ENCODE measurements at regions not wholly inside any gene's neighbourhood (a gene's known extent, or its start where the extent isn't known, plus 50 kb on each side); places are given as distances from the start of the nearest gene placed in this dataset.
"Not testable (repeated sequence)": the region's sequence is repeated elsewhere in the genome, so short reads cannot be mapped to it uniquely, and the experiment has no call there.

DNA sequence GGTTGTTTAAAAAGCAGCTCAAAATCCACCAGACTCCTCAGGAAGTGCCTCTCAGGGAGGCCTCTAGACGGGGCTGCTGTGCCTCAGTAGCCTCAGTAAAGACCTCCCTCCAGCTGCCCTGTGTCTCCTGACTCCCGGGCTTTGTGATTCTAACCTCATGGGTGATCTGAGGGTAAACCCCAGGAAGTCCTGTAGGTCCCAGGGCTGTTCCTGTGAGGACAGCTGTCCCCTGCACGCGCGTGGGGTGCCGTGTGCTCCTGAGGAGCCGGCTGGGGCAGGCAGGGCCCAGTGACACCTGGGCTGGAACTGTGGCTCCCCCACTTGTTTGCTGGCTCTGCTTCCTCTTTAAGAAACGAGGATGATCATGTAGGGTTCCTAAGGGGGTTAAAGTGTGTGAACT lies 359.9 kb downstream of the BCL2L11 start:
- Histone ChIP-seq H3K4me1 (ENCODE audit: low read length) (peaks cover 45% of the 10 kb centered on the region), H3K4me2 (ENCODE audit: low read length) (peak overlapping the region; percentile 52), H3K9ac (ENCODE audit: low read length) (peak overlapping the region; percentile 29; the same call in 1 of the 2 replicates), H3K27ac (ENCODE audit: low read length) (peak overlapping the region; percentile 67)
- TF ChIP-seq, protein P1, sequence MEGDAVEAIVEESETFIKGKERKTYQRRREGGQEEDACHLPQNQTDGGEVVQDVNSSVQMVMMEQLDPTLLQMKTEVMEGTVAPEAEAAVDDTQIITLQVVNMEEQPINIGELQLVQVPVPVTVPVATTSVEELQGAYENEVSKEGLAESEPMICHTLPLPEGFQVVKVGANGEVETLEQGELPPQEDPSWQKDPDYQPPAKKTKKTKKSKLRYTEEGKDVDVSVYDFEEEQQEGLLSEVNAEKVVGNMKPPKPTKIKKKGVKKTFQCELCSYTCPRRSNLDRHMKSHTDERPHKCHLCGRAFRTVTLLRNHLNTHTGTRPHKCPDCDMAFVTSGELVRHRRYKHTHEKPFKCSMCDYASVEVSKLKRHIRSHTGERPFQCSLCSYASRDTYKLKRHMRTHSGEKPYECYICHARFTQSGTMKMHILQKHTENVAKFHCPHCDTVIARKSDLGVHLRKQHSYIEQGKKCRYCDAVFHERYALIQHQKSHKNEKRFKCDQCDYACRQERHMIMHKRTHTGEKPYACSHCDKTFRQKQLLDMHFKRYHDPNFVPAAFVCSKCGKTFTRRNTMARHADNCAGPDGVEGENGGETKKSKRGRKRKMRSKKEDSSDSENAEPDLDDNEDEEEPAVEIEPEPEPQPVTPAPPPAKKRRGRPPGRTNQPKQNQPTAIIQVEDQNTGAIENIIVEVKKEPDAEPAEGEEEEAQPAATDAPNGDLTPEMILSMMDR (IDR thresholded peaks at IDR 0.05; ENCODE audit: low read depth, low read length) = peak; percentile 8; the same call in 1 of the 2 replicates
- not testable (repeated sequence) for H3K79me2 ChIP-seq (ENCODE audit: low read length); H2AFZ ChIP-seq (ENCODE audit: low read depth, low read length); H3K4me3 ChIP-seq (ENCODE audit: low read length); H3K9me3 ChIP-seq (ENCODE audit: insufficient read depth, low read length); H3K36me3 ChIP-seq (replicated peaks; ENCODE audit: low read depth, low read length); H4K20me1 ChIP-seq (ENCODE audit: insufficient read depth, low read length); H3K27me3 ChIP-seq (ENCODE audit: low read depth, low read length)

DNA sequence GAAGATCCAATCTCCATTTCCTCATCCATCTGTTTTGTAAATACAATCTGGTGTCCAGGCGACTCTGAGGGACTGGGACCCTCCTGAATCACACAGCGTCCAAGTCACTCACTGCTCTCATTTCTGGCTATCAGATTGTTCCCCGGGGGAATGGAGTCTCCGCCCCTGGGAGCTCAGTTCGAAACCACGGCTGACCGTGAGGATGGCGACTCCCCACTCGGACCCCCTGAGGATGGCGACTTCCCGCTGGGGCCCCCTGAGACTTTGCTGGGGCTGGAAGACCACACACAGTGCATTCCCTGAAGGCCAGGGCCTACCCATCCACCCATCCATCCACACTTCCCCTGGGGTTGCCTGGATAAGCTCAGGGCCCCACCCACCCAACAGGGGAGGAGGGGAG lies 360.5 kb downstream of the BCL2L11 start:
- not testable (repeated sequence) for H3K9ac ChIP-seq (ENCODE audit: low read length); H2AFZ ChIP-seq (ENCODE audit: low read depth, low read length); H3K4me3 ChIP-seq (ENCODE audit: low read length); H3K9me3 ChIP-seq (ENCODE audit: insufficient read depth, low read length); H4K20me1 ChIP-seq (ENCODE audit: insufficient read depth, low read length); H3K36me3 ChIP-seq (replicated peaks; ENCODE audit: low read depth, low read length); H3K27ac ChIP-seq (ENCODE audit: low read length); H3K79me2 ChIP-seq (ENCODE audit: low read length); H3K27me3 ChIP-seq (ENCODE audit: low read depth, low read length)
- Histone ChIP-seq H3K4me1 (ENCODE audit: low read length) (peaks cover 44% of the 10 kb centered on the region), H3K4me2 (ENCODE audit: low read length) (peak overlapping the region; percentile 22)

DNA sequence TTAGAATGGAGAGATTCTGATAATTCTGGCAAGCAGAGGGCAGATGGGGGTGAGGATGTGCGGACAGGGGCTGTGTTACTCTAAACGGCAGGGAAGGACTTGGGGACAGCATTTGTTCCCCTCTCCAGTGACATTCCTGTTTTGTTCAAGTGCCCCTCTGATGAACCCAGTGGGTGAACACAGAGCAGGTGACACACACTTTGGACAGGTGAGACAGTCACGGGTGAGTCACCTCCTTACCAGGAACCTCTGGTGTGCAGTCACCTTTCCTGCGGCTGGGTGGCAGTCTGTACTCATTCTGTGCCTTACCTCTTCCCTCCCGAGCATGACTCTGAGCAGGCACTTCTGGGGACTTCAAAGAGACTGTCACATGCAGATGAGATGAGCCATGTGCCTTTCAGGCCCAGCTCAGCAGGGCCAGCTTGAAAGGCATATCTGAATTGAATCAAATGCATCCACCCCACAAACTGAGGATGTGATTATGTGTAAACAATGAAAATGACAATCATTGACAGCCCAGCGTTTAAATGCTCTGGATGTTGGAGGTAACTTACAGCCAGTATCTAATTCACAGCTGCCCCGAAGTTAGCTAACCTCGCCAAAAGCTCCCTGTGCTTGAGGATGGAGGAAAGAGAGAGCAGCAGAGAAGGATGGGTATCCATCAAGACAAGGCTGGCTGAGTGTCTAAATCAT lies 362.4 kb downstream of the BCL2L11 start:
- not testable (repeated sequence) for H2AFZ ChIP-seq (ENCODE audit: low read depth, low read length); H4K20me1 ChIP-seq (ENCODE audit: insufficient read depth, low read length); H3K79me2 ChIP-seq (ENCODE audit: low read length)

DNA sequence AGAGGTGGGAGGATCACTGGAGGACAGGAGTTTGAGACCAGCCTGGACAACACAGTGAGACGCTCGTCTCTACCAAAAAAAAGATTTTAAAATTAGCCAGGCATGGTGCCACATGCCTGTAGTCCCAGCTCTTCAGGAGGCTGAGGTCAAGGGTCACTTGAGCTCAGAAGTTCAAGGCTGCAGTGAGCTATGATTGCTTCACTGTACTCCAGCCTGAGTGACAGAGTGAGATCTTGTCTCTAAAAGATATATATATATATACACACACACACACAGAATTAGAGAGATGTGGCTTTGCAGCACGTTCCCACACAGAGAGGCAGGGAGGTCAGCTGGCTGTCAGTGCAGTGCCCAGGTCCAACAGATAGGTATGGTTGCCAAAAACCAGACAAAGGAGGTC lies 363.4 kb downstream of the BCL2L11 start:
- H4K20me1 ChIP-seq (ENCODE audit: insufficient read depth, low read length) = not testable (repeated sequence)

More for the DNA sequence above, 362.4 kb downstream of the BCL2L11 start:
- not testable (repeated sequence) for H3K9ac ChIP-seq (ENCODE audit: low read length); H3K36me3 ChIP-seq (replicated peaks; ENCODE audit: low read depth, low read length); H3K4me2 ChIP-seq (ENCODE audit: low read length); H3K27me3 ChIP-seq (ENCODE audit: low read depth, low read length); H3K4me3 ChIP-seq (ENCODE audit: low read length); H3K9me3 ChIP-seq (ENCODE audit: insufficient read depth, low read length); H3K27ac ChIP-seq (ENCODE audit: low read length)
- peaks cover 40% of the 10 kb centered on the region for H3K4me1 ChIP-seq (ENCODE audit: low read length)

DNA sequence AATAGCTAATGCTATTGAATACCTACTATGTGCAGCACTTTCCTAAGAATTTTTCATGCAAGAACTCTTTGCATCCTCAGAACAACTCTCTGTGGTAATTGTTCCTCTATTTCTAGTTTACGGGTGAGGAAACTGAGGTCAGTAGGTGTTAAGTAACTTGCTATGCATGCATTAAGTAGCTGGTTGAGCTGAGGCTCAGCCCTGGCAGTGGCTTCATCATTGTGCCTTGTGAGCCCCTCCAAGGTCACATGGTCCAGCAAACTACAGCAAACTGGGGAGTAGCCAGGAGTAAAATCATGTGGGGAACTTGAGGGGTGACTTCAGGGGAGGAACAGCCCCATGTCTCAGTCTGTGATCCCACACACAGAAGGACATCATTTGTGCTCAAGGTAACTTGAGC lies 365.2 kb downstream of the BCL2L11 start:
- not testable (repeated sequence) for H3K4me2 ChIP-seq (ENCODE audit: low read length); H2AFZ ChIP-seq (ENCODE audit: low read depth, low read length); H3K36me3 ChIP-seq (replicated peaks; ENCODE audit: low read depth, low read length); H3K27ac ChIP-seq (ENCODE audit: low read length); H3K4me3 ChIP-seq (ENCODE audit: low read length); H3K9ac ChIP-seq (ENCODE audit: low read length); H3K79me2 ChIP-seq (ENCODE audit: low read length); H3K9me3 ChIP-seq (ENCODE audit: insufficient read depth, low read length); H3K27me3 ChIP-seq (ENCODE audit: low read depth, low read length); H4K20me1 ChIP-seq (ENCODE audit: insufficient read depth, low read length)
- peaks cover 19% of the 10 kb centered on the region for H3K4me1 ChIP-seq (ENCODE audit: low read length)

More for the DNA sequence above, 363.4 kb downstream of the BCL2L11 start:
- not testable (repeated sequence) for H3K9ac ChIP-seq (ENCODE audit: low read length); H3K4me3 ChIP-seq (ENCODE audit: low read length); H3K4me2 ChIP-seq (ENCODE audit: low read length); H3K27me3 ChIP-seq (ENCODE audit: low read depth, low read length); H3K79me2 ChIP-seq (ENCODE audit: low read length); H3K36me3 ChIP-seq (replicated peaks; ENCODE audit: low read depth, low read length); H2AFZ ChIP-seq (ENCODE audit: low read depth, low read length); H3K9me3 ChIP-seq (ENCODE audit: insufficient read depth, low read length); H3K27ac ChIP-seq (ENCODE audit: low read length)
- peaks cover 32% of the 10 kb centered on the region for H3K4me1 ChIP-seq (ENCODE audit: low read length)

DNA sequence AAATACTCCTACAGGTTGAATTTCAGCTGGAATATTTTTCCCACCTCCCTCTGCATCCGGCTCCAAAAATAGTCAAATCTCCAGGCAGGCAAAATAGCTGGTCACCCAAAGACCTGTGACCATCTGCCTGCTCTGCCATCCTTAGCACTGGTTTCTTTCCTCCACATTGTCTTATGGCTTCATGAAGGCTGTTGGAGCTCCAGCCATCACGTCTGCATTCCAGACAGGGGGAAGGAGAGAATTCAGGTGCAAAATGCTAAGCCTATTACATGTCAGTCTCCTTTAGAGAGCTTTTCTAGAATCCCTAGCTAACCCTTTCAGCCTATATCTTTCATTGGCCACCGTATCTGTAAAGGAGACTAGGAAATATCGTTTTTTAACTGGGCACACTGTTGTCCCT lies 367.7 kb downstream of the BCL2L11 start:
- not testable (repeated sequence) for H3K4me3 ChIP-seq (ENCODE audit: low read length); H3K79me2 ChIP-seq (ENCODE audit: low read length); H4K20me1 ChIP-seq (ENCODE audit: insufficient read depth, low read length); H3K36me3 ChIP-seq (replicated peaks; ENCODE audit: low read depth, low read length); H3K4me2 ChIP-seq (ENCODE audit: low read length); H3K9ac ChIP-seq (ENCODE audit: low read length); H2AFZ ChIP-seq (ENCODE audit: low read depth, low read length); H3K27ac ChIP-seq (ENCODE audit: low read length); H3K27me3 ChIP-seq (ENCODE audit: low read depth, low read length); H3K9me3 ChIP-seq (ENCODE audit: insufficient read depth, low read length)
- H3K4me1 ChIP-seq (ENCODE audit: low read length) = peaks cover 12% of the 10 kb centered on the region

DNA sequence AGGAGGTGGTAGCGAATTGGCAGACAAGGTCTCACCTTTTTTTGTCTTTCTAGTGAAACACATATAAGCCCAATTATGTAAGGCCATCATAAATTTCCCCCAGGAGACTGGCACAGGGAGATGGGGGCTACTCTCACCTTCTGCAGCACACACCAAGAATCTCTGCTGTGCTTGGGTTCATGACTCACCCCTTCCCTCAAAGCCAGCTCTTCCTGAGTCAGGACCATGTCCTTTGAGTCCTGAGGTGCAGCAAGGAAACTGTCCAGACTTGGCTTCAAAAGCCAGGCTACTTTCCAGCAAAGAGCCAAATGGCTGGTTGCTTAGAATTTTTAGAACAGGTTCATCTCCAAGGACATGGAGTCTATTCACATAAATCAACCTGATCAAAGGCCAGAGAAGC lies 368.7 kb downstream of the BCL2L11 start:
- not testable (repeated sequence) for H2AFZ ChIP-seq (ENCODE audit: low read depth, low read length); H3K36me3 ChIP-seq (replicated peaks; ENCODE audit: low read depth, low read length); H3K27me3 ChIP-seq (ENCODE audit: low read depth, low read length); H4K20me1 ChIP-seq (ENCODE audit: insufficient read depth, low read length); H3K9me3 ChIP-seq (ENCODE audit: insufficient read depth, low read length); H3K4me2 ChIP-seq (ENCODE audit: low read length); H3K27ac ChIP-seq (ENCODE audit: low read length); H3K4me3 ChIP-seq (ENCODE audit: low read length); H3K9ac ChIP-seq (ENCODE audit: low read length)
- Histone ChIP-seq H3K4me1 (ENCODE audit: low read length) (peaks cover 14% of the 10 kb centered on the region), H3K79me2 (ENCODE audit: low read length) (peaks cover 12% of the 10 kb centered on the region)

DNA sequence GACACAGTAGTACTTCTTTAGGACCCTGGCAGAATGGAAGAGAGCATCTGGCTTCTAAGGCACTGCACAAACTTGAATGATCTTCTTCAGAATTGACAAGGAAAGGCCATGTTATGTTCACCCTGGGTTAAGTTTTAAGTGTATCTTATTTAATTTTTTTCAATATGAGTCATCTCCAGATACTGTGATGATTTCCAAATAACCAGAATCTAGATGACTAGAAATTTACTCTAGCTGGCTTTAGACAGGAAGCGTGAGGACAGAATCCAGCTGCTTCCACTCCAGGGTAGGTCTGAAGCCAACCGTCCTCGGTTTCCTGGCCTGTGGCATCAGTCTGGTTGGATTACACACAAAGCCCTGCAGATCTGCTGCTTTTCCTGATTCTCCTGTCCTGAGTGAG lies 370.5 kb downstream of the BCL2L11 start:
- not testable (repeated sequence) for H3K36me3 ChIP-seq (replicated peaks; ENCODE audit: low read depth, low read length); H4K20me1 ChIP-seq (ENCODE audit: insufficient read depth, low read length); H2AFZ ChIP-seq (ENCODE audit: low read depth, low read length); H3K27ac ChIP-seq (ENCODE audit: low read length); H3K9me3 ChIP-seq (ENCODE audit: insufficient read depth, low read length); H3K9ac ChIP-seq (ENCODE audit: low read length); H3K4me3 ChIP-seq (ENCODE audit: low read length); H3K27me3 ChIP-seq (ENCODE audit: low read depth, low read length)
- H3K4me1 ChIP-seq (ENCODE audit: low read length) = peaks cover 18% of the 10 kb centered on the region
- H3K79me2 ChIP-seq (ENCODE audit: low read length) = peaks cover 12% of the 10 kb centered on the region
- peak overlapping the region; percentile 48 for H3K4me2 ChIP-seq (ENCODE audit: low read length)

DNA sequence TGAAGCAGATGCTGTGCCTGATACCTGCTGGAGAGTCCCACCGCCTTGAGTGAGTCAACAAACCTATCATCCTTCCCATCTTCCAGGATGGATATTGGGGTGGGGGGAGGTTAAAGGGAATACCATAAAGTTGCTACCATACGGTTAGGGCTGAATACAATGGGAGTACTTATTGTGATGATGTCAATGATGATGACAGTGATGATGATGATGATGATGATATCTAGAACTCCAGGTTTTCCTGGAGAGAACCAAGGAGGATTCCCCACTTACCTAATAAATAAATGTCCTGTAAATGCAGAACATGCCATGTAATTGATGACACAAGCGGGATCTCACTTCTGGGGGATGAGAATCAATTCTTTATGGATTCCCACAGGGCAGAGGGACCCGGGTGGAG lies 370.9 kb downstream of the BCL2L11 start:
- H3K27ac ChIP-seq (ENCODE audit: low read length); H3K27me3 ChIP-seq (ENCODE audit: low read depth, low read length); H3K9ac ChIP-seq (ENCODE audit: low read length); H4K20me1 ChIP-seq (ENCODE audit: insufficient read depth, low read length); H2AFZ ChIP-seq (ENCODE audit: low read depth, low read length); H3K79me2 ChIP-seq (ENCODE audit: low read length); H3K36me3 ChIP-seq (replicated peaks; ENCODE audit: low read depth, low read length); H3K9me3 ChIP-seq (ENCODE audit: insufficient read depth, low read length); H3K4me3 ChIP-seq (ENCODE audit: low read length): not testable (repeated sequence)
- Histone ChIP-seq H3K4me1 (ENCODE audit: low read length) (peaks cover 18% of the 10 kb centered on the region), H3K4me2 (ENCODE audit: low read length) (peak overlapping the region; percentile 48)

Measured in OCI-LY3 (cell line).